ENCODE measurements at regions not wholly inside any gene's neighbourhood (a gene's known extent, or its start where the extent isn't known, plus 50 kb on each side); places are given as distances from the start of the nearest gene placed in this dataset.

- TF ChIP-seq CTCF (IDR thresholded peaks at IDR 0.05) (no peak), POLR2A (IDR thresholded peaks at IDR 0.05) (no peak)
Measured at GRCh38 chr16:86052115-86052670, 153.2 kb downstream of the IRF8 start.
